DND-41 (cell line): ENCODE measurements at regions not wholly inside any gene's neighbourhood (a gene's known extent, or its start where the extent isn't known, plus 50 kb on each side); places are given as distances from the start of the nearest gene placed in this dataset.

Experiments used
- ATAC-seq: fragments of 200-7000 bp; cut with Tn5 transposase; 3 replicates; pipeline ENCODE4 v1.9.1; 2021; ENCODE audit warnings: low read depth; ENCODE audit not compliant: insufficient read depth
- DNase-seq: peaks from one replicate; pipeline ENCODE4 v3.0.0-alpha.2; 2020
- H2AFZ ChIP-seq: 2 replicates; pipeline ENCODE4 v1.6.0; 2012; ENCODE audit warnings: low read depth, low read length
- H3K27ac ChIP-seq: 2 replicates; pipeline ENCODE4 v1.5.1; 2012; ENCODE audit warnings: low read length, inconsistent platforms
- H3K27me3 ChIP-seq: fragments of 200-600 bp; sonication (generic); 2 replicates; pipeline ENCODE4 v1.6.0; 2012; ENCODE audit warnings: low read length, mild to moderate bottlenecking, inconsistent platforms; ENCODE audit not compliant: insufficient read depth, poor library complexity
- H3K36me3 ChIP-seq: 2 replicates; pipeline ENCODE4 v1.5.1; 2012; ENCODE audit warnings: low read length, inconsistent platforms; ENCODE audit not compliant: insufficient read depth
- H3K4me1 ChIP-seq: 2 replicates; pipeline ENCODE4 v1.5.1; 2012; ENCODE audit warnings: mild to moderate bottlenecking, low read length; ENCODE audit not compliant: insufficient read depth
- H3K4me2 ChIP-seq: 2 replicates; pipeline ENCODE4 v1.6.0; 2012; ENCODE audit warnings: mild to moderate bottlenecking, moderate library complexity, low read length, inconsistent platforms; ENCODE audit not compliant: insufficient read depth
- H3K4me3 ChIP-seq, 2 experiments: fragments of 200-600 bp in 1 of 2; shearing (Covaris generic) in 1 of 2; 2 replicates each; pipeline ENCODE4 v1.5.1; 2012 to 2016; ENCODE audit warnings: inconsistent platforms in 2 of 2, low read length in 2 of 2, mild to moderate bottlenecking in 2 of 2, low read depth in 1 of 2, moderate library complexity in 1 of 2
- H3K79me2 ChIP-seq: 2 replicates; pipeline ENCODE4 v1.6.0; 2012; ENCODE audit warnings: low read length, inconsistent platforms; ENCODE audit not compliant: insufficient read depth
- H3K9ac ChIP-seq: 2 replicates; pipeline ENCODE4 v1.6.0; 2012; ENCODE audit warnings: low read depth, mild to moderate bottlenecking, inconsistent platforms, low read length, moderate library complexity
- H3K9me3 ChIP-seq: 2 replicates; pipeline ENCODE4 v1.5.1; 2012; ENCODE audit warnings: low read length, moderate library complexity, mild to moderate bottlenecking, inconsistent platforms; ENCODE audit not compliant: insufficient read depth, severe bottlenecking
- H4K20me1 ChIP-seq: 2 replicates; pipeline ENCODE4 v1.6.0; 2012; ENCODE audit warnings: low read length; ENCODE audit not compliant: insufficient read depth
- EZH2 ChIP-seq: IDR thresholded peaks from 3 replicates; pipeline ENCODE4 v1.6.1; 2012; ENCODE audit warnings: borderline replicate concordance, low read depth, mild to moderate bottlenecking, moderate library complexity, low read length, inconsistent platforms; ENCODE audit not compliant: severe bottlenecking
- TF ChIP-seq, protein P1 (sequence below): IDR thresholded peaks from 2 replicates; pipeline ENCODE4 v1.5.1; 2012; ENCODE audit warnings: borderline replicate concordance, low read length, moderate library complexity, mild to moderate bottlenecking; ENCODE audit not compliant: poor library complexity, severe bottlenecking; ENCODE audit errors: extremely low read depth

DNA sequence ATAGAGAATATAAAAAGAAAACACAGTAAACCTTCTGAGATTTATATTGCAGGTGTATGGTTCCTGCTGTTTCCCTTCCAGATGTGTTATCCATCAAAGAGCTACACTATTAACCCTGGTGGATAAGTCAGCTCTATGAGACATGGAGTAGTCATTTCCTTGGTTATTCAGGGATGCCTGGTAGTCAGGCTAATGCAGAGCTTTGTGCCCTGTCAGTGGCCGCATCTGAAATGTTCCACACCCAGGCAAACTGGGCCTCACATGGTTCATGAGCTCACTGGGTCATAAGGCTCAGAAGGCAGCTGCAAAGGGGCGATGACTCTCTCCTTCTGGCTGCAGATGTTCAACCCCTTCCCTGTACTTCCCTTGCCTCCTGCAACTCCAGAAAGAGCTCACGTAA, 473.6 kb downstream of the EPHA7 start:
- no peak overlapping the region for H3K4me2 ChIP-seq
- H3K27ac ChIP-seq, result no peak overlapping the region
- H2AFZ ChIP-seq, result no peak overlapping the region
- no peaks in the 10 kb centered on the region for H3K4me1 ChIP-seq
- no peaks in the 10 kb centered on the region for H3K27me3 ChIP-seq
- H3K4me3 ChIP-seq, result no peak overlapping the region
- ATAC-seq, result no peak
- H3K79me2 ChIP-seq, result no peaks in the 10 kb centered on the region
- no peaks in the 10 kb centered on the region for H3K36me3 ChIP-seq
- TF ChIP-seq EZH2, result no peak
- TF ChIP-seq, protein P1, sequence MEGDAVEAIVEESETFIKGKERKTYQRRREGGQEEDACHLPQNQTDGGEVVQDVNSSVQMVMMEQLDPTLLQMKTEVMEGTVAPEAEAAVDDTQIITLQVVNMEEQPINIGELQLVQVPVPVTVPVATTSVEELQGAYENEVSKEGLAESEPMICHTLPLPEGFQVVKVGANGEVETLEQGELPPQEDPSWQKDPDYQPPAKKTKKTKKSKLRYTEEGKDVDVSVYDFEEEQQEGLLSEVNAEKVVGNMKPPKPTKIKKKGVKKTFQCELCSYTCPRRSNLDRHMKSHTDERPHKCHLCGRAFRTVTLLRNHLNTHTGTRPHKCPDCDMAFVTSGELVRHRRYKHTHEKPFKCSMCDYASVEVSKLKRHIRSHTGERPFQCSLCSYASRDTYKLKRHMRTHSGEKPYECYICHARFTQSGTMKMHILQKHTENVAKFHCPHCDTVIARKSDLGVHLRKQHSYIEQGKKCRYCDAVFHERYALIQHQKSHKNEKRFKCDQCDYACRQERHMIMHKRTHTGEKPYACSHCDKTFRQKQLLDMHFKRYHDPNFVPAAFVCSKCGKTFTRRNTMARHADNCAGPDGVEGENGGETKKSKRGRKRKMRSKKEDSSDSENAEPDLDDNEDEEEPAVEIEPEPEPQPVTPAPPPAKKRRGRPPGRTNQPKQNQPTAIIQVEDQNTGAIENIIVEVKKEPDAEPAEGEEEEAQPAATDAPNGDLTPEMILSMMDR, result no peak
- no peak overlapping the region for H3K9ac ChIP-seq
- no peak for DNase-seq
- H4K20me1 ChIP-seq, result no peaks in the 10 kb centered on the region
- no peaks in the 10 kb centered on the region for H3K9me3 ChIP-seq

DNA sequence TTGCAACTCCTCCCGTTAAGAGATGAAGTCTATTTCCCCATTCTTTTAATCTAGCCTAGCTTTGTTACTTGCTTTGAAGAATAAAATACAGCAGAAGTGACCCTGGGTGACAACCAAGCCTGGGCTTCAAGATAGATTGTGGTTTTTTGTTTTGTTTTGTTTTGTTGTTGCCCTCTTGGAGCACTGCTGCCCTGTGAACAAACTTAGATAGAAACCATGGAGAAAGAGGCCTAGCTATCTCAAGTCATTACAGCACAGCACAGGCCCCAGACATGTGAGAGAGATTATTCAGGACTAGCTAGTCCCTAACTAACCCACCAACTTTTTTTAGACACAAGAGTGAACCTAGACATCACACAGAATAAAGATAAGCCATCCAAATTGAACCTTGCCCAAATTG, 475.2 kb downstream of the EPHA7 start:
- Histone ChIP-seq H3K27ac (no peak overlapping the region), H3K9me3 (no peaks in the 10 kb centered on the region), H4K20me1 (no peaks in the 10 kb centered on the region), H3K4me3 (no peak overlapping the region), H3K4me2 (no peak overlapping the region), H3K79me2 (no peaks in the 10 kb centered on the region), H3K9ac (no peak overlapping the region), H2AFZ (no peak overlapping the region), H3K27me3 (no peaks in the 10 kb centered on the region), H3K36me3 (no peaks in the 10 kb centered on the region), H3K4me1 (no peaks in the 10 kb centered on the region)
- DNase-seq (no peak), ATAC-seq (no peak)
- no peak for TF ChIP-seq EZH2
- TF ChIP-seq, protein P1, result no peak

DNA sequence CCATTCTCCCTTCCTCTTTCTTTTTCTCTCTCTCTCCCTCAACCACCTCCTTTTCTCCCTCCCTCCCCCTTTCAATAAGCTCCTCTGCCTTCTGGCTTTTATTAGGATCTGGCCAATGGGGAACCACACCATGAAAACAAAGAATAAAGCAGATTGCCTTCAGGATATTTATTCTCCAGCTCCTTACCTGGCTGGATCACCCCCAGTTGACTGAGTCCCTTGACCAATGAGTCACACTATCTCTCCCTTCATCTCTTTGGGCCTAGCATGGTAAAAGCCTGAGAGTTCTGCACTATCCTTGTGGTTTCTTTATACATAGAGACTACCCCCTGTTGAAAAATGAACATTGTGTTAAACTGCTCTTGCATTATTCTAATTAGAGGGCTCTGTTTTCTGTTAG, 476.8 kb downstream of the EPHA7 start:
- no peak overlapping the region for H3K27ac ChIP-seq
- no peak overlapping the region for H3K4me3 ChIP-seq
- H3K27me3 ChIP-seq, result no peaks in the 10 kb centered on the region
- DNase-seq, result no peak
- no peak for TF ChIP-seq EZH2
- TF ChIP-seq, protein P1, result no peak
- H2AFZ ChIP-seq, result no peak overlapping the region
- no peaks in the 10 kb centered on the region for H3K4me1 ChIP-seq
- ATAC-seq, result no peak
- no peak overlapping the region for H3K9ac ChIP-seq
- no peaks in the 10 kb centered on the region for H4K20me1 ChIP-seq
- no peaks in the 10 kb centered on the region for H3K9me3 ChIP-seq
- H3K79me2 ChIP-seq, result no peaks in the 10 kb centered on the region
- H3K36me3 ChIP-seq, result no peaks in the 10 kb centered on the region
- no peak overlapping the region for H3K4me2 ChIP-seq

DNA sequence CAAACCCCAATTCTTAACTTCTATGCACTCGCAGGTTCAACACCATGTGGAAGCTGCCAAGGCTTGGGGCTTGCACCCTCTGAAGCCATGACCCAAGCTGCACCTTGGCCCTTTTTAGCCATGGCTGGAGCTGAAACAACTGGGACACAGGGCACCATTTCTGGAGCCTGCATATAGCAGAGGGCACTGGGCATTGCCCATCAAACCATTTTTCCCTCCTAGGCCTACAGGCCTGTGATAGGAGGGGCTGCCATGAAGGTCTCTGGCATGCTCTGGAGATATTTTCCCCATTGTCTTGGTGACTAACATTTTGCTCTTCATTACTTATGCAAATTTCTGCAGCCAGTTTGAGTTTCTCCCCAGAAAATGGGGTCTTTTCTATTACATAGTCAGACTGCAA, 484.7 kb downstream of the EPHA7 start:
- H3K27me3 ChIP-seq, result no peaks in the 10 kb centered on the region
- H2AFZ ChIP-seq, result no peak overlapping the region
- H3K9me3 ChIP-seq, result no peaks in the 10 kb centered on the region
- H3K79me2 ChIP-seq, result no peaks in the 10 kb centered on the region
- no peak overlapping the region for H3K9ac ChIP-seq
- H3K4me1 ChIP-seq, result no peaks in the 10 kb centered on the region
- H3K27ac ChIP-seq, result no peak overlapping the region
- no peaks in the 10 kb centered on the region for H4K20me1 ChIP-seq
- TF ChIP-seq, protein P1, result no peak
- TF ChIP-seq EZH2, result no peak
- H3K4me2 ChIP-seq, result no peak overlapping the region
- no peak for ATAC-seq
- H3K36me3 ChIP-seq, result no peaks in the 10 kb centered on the region
- no peak for DNase-seq
- H3K4me3 ChIP-seq, result no peak overlapping the region
